ENCODE measurements at regions not wholly inside any gene's neighbourhood (a gene's known extent, or its start where the extent isn't known, plus 50 kb on each side); places are given as distances from the start of the nearest gene placed in this dataset.

DNA sequence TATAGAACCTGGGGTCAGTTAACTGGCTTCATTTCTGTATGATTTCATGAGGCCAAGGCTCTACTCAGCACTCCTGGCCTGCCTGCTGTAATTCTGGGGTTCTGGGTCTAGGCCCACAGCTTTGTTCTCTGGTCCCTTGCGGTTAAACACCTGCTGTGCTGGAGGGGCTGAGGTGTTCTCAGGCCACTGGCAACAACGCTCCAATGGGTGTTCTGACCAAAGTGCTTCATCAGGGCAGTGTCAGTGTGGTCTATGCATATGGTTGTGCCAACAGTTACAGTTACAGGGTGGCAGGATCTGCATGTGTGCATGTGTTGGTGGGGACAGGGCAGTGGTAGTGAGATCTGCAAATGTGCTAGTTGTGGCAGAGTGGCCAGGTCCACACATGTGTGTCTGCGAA, 64.1 kb upstream of the GMNC start:
- TF ChIP-seq CTCF (IDR thresholded peaks at IDR 0.05), result no peak
- no peak for TF ChIP-seq EZH2 (IDR thresholded peaks at IDR 0.05)
- TF ChIP-seq EZH2phosphoT487 (IDR thresholded peaks at IDR 0.05), result no peak

Measured in neural progenitor cell (in vitro differentiated cells).